ENCODE measurements at regions not wholly inside any gene's neighbourhood (a gene's known extent, or its start where the extent isn't known, plus 50 kb on each side); places are given as distances from the start of the nearest gene placed in this dataset.

GRCh38 chr20:57760698-57761412 lies 51.0 kb upstream of the PMEPA1 start:
- TF ChIP-seq CTCF (IDR thresholded peaks at IDR 0.05; ENCODE audit: poor library complexity, severe bottlenecking): no peak
- DNase-seq (ENCODE audit: low spot score) (peak; percentile 75), ATAC-seq (ENCODE audit: low read depth) (peak; percentile 51; the same call in 1 of the 3 replicates)
- Histone ChIP-seq H3K36me3 (ENCODE audit: low read depth) (no peaks in the 10 kb centered on the region), H3K4me3 (ENCODE audit: severe bottlenecking) (no peak overlapping the region), H3K27ac (ENCODE audit: poor library complexity, severe bottlenecking) (no peak overlapping the region), H3K9me3 (ENCODE audit: severe bottlenecking) (peaks cover 5% of the 10 kb centered on the region), H3K4me1 (ENCODE audit: insufficient read depth, poor library complexity, severe bottlenecking) (no peaks in the 10 kb centered on the region), H3K27me3 (ENCODE audit: insufficient read depth, poor library complexity, severe bottlenecking) (no peaks in the 10 kb centered on the region)

GRCh38 chr20:57759724-57760123 lies 49.9 kb upstream of the PMEPA1 start:
- H3K36me3 ChIP-seq (ENCODE audit: low read depth): no peaks in the 10 kb centered on the region
- peaks cover under 1% of the 10 kb centered on the region for H3K9me3 ChIP-seq (ENCODE audit: severe bottlenecking)
- peak; percentile 35 for DNase-seq (ENCODE audit: low spot score)
- no peak for ATAC-seq (ENCODE audit: low read depth)
- no peak overlapping the region for H3K4me3 ChIP-seq (ENCODE audit: severe bottlenecking)
- TF ChIP-seq CTCF (IDR thresholded peaks at IDR 0.05; ENCODE audit: poor library complexity, severe bottlenecking): no peak
- no peaks in the 10 kb centered on the region for H3K4me1 ChIP-seq (ENCODE audit: insufficient read depth, poor library complexity, severe bottlenecking)
- H3K27me3 ChIP-seq (ENCODE audit: insufficient read depth, poor library complexity, severe bottlenecking): no peaks in the 10 kb centered on the region
- H3K27ac ChIP-seq (ENCODE audit: poor library complexity, severe bottlenecking): no peak overlapping the region

Measured in RWPE2 (cell line).